Keratinocyte (primary cell): ENCODE measurements at regions not wholly inside any gene's neighbourhood (a gene's known extent, or its start where the extent isn't known, plus 50 kb on each side); places are given as distances from the start of the nearest gene placed in this dataset.

Experiments used
- DNase-seq: peaks from one replicate; pipeline ENCODE4 v3.0.0-alpha.2; 2011; ENCODE audit warnings: low read depth, missing footprints, low spot score
- FAIRE-seq: peaks from 2 replicates; lab custom pipeline; 2011; peaks lifted over from hg19 to GRCh38; lab: Jason Lieb, UNC
- H2AFZ ChIP-seq: 2 replicates; pipeline ENCODE4 v1.6.0; 2012; ENCODE audit warnings: low read length, control low read depth, inconsistent platforms; ENCODE audit not compliant: control insufficient read depth
- H3K27ac ChIP-seq: 2 replicates; pipeline ENCODE4 v1.5.1; 2011; ENCODE audit warnings: low read length; ENCODE audit not compliant: control insufficient read depth, insufficient read depth
- H3K27me3 ChIP-seq: 3 replicates; pipeline ENCODE4 v1.6.0; 2011; ENCODE audit warnings: low read length; ENCODE audit not compliant: control insufficient read depth, insufficient read depth; ENCODE audit errors: extremely low read depth
- H3K36me3 ChIP-seq, 2 experiments: 2 replicates in 1 of 2; 3 replicates in 1 of 2; pipeline ENCODE4 v1.5.1; 2011; ENCODE audit warnings: low read length in 2 of 2, mild to moderate bottlenecking in 1 of 2; ENCODE audit not compliant: control insufficient read depth in 2 of 2, insufficient read depth in 2 of 2; ENCODE audit errors: extremely low read depth in 1 of 2
- H3K4me1 ChIP-seq: 3 replicates; pipeline ENCODE4 v1.5.1; 2011; ENCODE audit warnings: low read length; ENCODE audit not compliant: control insufficient read depth, insufficient read depth; ENCODE audit errors: extremely low read depth
- H3K4me2 ChIP-seq: 3 replicates; pipeline ENCODE4 v1.6.0; 2011; ENCODE audit warnings: low read depth, low read length; ENCODE audit not compliant: control insufficient read depth, insufficient read depth; ENCODE audit errors: extremely low read depth
- H3K4me3 ChIP-seq, 3 experiments: fragments of 200-600 bp in 1 of 3; sonication (generic) in 1 of 3; 2 replicates in 2 of 3; 3 replicates in 1 of 3; pipeline ENCODE4 v1.5.1; 2011 to 2016; ENCODE audit warnings: low read length in 3 of 3, mild to moderate bottlenecking in 3 of 3, control low read depth in 2 of 3, inconsistent platforms in 1 of 3, low read depth in 1 of 3, mixed read lengths in 1 of 3, mixed run types in 1 of 3, moderate library complexity in 1 of 3; ENCODE audit not compliant: control insufficient read depth in 2 of 3, insufficient read depth in 2 of 3; ENCODE audit errors: extremely low read depth in 1 of 3
- H3K79me2 ChIP-seq: 2 replicates; pipeline ENCODE4 v1.6.0; 2012; ENCODE audit warnings: low read length; ENCODE audit not compliant: control insufficient read depth, insufficient read depth
- H3K9ac ChIP-seq: 3 replicates; pipeline ENCODE4 v1.6.0; 2011; ENCODE audit warnings: low read length; ENCODE audit not compliant: control insufficient read depth, insufficient read depth; ENCODE audit errors: extremely low read depth
- H3K9me1 ChIP-seq: 3 replicates; pipeline ENCODE4 v1.6.0; 2011; ENCODE audit warnings: low read length; ENCODE audit not compliant: control insufficient read depth, insufficient read depth; ENCODE audit errors: extremely low read depth
- H3K9me3 ChIP-seq: 2 replicates; pipeline ENCODE4 v1.5.1; 2012; ENCODE audit warnings: low read depth, low read length; ENCODE audit not compliant: control insufficient read depth
- H4K20me1 ChIP-seq: 3 replicates; pipeline ENCODE4 v1.6.0; 2011; ENCODE audit warnings: low read length; ENCODE audit not compliant: control insufficient read depth, insufficient read depth; ENCODE audit errors: extremely low read depth
- CTCF ChIP-seq, 3 experiments: IDR thresholded peaks in 1 of 3; conservative IDR thresholded peaks in 1 of 3; optimal IDR thresholded peaks in 1 of 3; 2 replicates in 2 of 3; 3 replicates in 1 of 3; pipeline versions ENCODE3 to v1.5.1; 2011; ENCODE audit warnings: low read length in 3 of 3, mild to moderate bottlenecking in 3 of 3, moderate library complexity in 2 of 3, control low read depth in 1 of 3, inconsistent platforms in 1 of 3; ENCODE audit not compliant: insufficient read depth in 2 of 3; ENCODE audit errors: extremely low read depth in 1 of 3
- EZH2 ChIP-seq: IDR thresholded peaks from one replicate; pipeline ENCODE4 v1.6.1; 2012; ENCODE audit warnings: inconsistent platforms, mild to moderate bottlenecking, low read length, moderate library complexity
- dilution Hi-C: fragments of 300-500 bp; cut with MboI; formaldehyde crosslinking; loops from one replicate; pipeline ENCODE4 v1.7.0; 2020; ENCODE audit warnings: low sequenced_read_pairs; ENCODE audit not compliant: extremely low pct_ligation_motif_present

- dilution Hi-C loops = no loop called here
- Histone ChIP-seq H3K79me2 (no peaks in the 10 kb centered on the region), H4K20me1 (no peaks in the 10 kb centered on the region), H3K27me3 (no peaks in the 10 kb centered on the region), H2AFZ (no peak overlapping the region), H3K36me3 (no peaks in the 10 kb centered on the region), H3K9me3 (no peaks in the 10 kb centered on the region), H3K4me1 (no peaks in the 10 kb centered on the region), H3K9me1 (no peaks in the 10 kb centered on the region), H3K9ac (no peak overlapping the region), H3K27ac (no peak overlapping the region), H3K4me2 (no peak overlapping the region), H3K4me3 (no peak overlapping the region)
- FAIRE-seq = no peak
- no peak for TF ChIP-seq EZH2
- TF ChIP-seq CTCF (optimal IDR thresholded peaks at IDR 0.05 in 1 of 3, IDR thresholded peaks at IDR 0.05 in 1 of 3, conservative IDR thresholded peaks at IDR 0.05 in 1 of 3; ENCODE audit: extremely low read depth in 1 of 3, insufficient read depth in 2 of 3, low read length in 3 of 3) = no peak
- no peak for DNase-seq
These were observed 611.7 kb downstream of the LMO4 start for GRCh38 chr1:87940421-87940820.

GRCh38 chr1:87941337-87941946 is 612.8 kb downstream of the LMO4 start:
- no peak overlapping the region for H3K27ac ChIP-seq
- no peak for DNase-seq
- H3K27me3 ChIP-seq = no peaks in the 10 kb centered on the region
- no peaks in the 10 kb centered on the region for H3K9me1 ChIP-seq
- H2AFZ ChIP-seq = no peak overlapping the region
- no peaks in the 10 kb centered on the region for H4K20me1 ChIP-seq
- no peak overlapping the region for H3K4me3 ChIP-seq
- TF ChIP-seq CTCF (optimal IDR thresholded peaks at IDR 0.05 in 1 of 3, IDR thresholded peaks at IDR 0.05 in 1 of 3, conservative IDR thresholded peaks at IDR 0.05 in 1 of 3; ENCODE audit: extremely low read depth in 1 of 3, insufficient read depth in 2 of 3, low read length in 3 of 3) (no peak), EZH2 (no peak)
- dilution Hi-C loops = no loop called here
- no peak for FAIRE-seq
- no peaks in the 10 kb centered on the region for H3K4me1 ChIP-seq
- no peak overlapping the region for H3K9ac ChIP-seq
- H3K79me2 ChIP-seq = no peaks in the 10 kb centered on the region
- no peak overlapping the region for H3K4me2 ChIP-seq
- H3K9me3 ChIP-seq = no peaks in the 10 kb centered on the region
- no peaks in the 10 kb centered on the region for H3K36me3 ChIP-seq
